Natural killer cell (primary cell): ENCODE measurements at regions not wholly inside any gene's neighbourhood (a gene's known extent, or its start where the extent isn't known, plus 50 kb on each side); places are given as distances from the start of the nearest gene placed in this dataset.

ENCODE experiments used
- ATAC-seq, 3 donors: fragments of 150-1000 bp in 2 of 3; fragments of 200-7000 bp in 1 of 3; cut with Tn5 transposase; 1 replicate in 1 of 3; 2 replicates in 2 of 3; pipeline ENCODE4 v1.10.0; 2021; ENCODE audit warnings: mild to moderate bottlenecking in 2 of 3, moderate library complexity in 2 of 3
- DNase-seq, 2 donors: peaks; one replicate each; pipeline versions ENCODE4 v3.0.0 to v3.0.0-alpha.2; 2013 to 2021; ENCODE audit warnings: mixed read lengths in 1 of 2
- H3K27ac ChIP-seq: one replicate; pipeline ENCODE4 v1.5.1; 2013; ENCODE audit warnings: mild to moderate bottlenecking, low read length
- H3K27me3 ChIP-seq: one replicate; pipeline ENCODE4 v1.6.1; 2013; ENCODE audit warnings: low read length; ENCODE audit not compliant: control insufficient read depth, insufficient read depth
- H3K36me3 ChIP-seq: one replicate; pipeline ENCODE4 v1.6.1; 2013; ENCODE audit warnings: low read length; ENCODE audit not compliant: control insufficient read depth, insufficient read depth
- H3K4me1 ChIP-seq: one replicate; pipeline ENCODE4 v1.6.1; 2013; ENCODE audit warnings: low read length; ENCODE audit not compliant: control insufficient read depth, insufficient read depth
- H3K4me3 ChIP-seq: one replicate; pipeline ENCODE4 v1.5.1; 2013; ENCODE audit warnings: low read length
- H3K9me3 ChIP-seq: one replicate; pipeline ENCODE4 v1.6.1; 2013; ENCODE audit warnings: low read length; ENCODE audit not compliant: control insufficient read depth, insufficient read depth
- H3K27ac Mint-ChIP-seq, 2 donors: one replicate each; pipeline ENCODE4 v1.8.0; 2022; ENCODE audit warnings: mild to moderate bottlenecking in 2 of 2, mixed read lengths in 2 of 2, moderate library complexity in 1 of 2
- H3K27me3 Mint-ChIP-seq, 2 donors: one replicate each; pipeline ENCODE4 v1.8.0; 2022; ENCODE audit warnings: low read depth in 2 of 2, mixed read lengths in 2 of 2
- H3K36me3 Mint-ChIP-seq: one replicate; pipeline ENCODE4 v1.8.0; 2022; ENCODE audit warnings: mixed read lengths
- H3K4me1 Mint-ChIP-seq, 2 donors: one replicate each; pipeline ENCODE4 v1.8.0; 2022; ENCODE audit warnings: mixed read lengths in 2 of 2
- H3K4me3 Mint-ChIP-seq: one replicate; pipeline ENCODE4 v1.8.0; 2022; ENCODE audit warnings: mild to moderate bottlenecking, moderate library complexity, mixed read lengths
- H3K9me3 Mint-ChIP-seq, 2 donors: one replicate each; pipeline ENCODE4 v1.8.0; 2022; ENCODE audit warnings: mixed read lengths in 2 of 2
- CTCF ChIP-seq: fragments of 200-600 bp; IDR thresholded peaks from one replicate; pipeline ENCODE4 v1.8.0; 2022; ENCODE audit warnings: antibody characterized with exemption
- WGBS: methylation state at CpG from one replicate; pipeline ENCODE4 v1.1.7; 2013; ENCODE audit warnings: missing lambda C conversion rate; ENCODE audit not compliant: insufficient coverage; 5-methylcytosine and 5-hydroxymethylcytosine counted together
- intact Hi-C: fragments of 100-400 bp; cut with micrococcal nuclease; formaldehyde crosslinking; loops from one replicate; pipeline ENCODE4 v1.14.2; 2022

DNA sequence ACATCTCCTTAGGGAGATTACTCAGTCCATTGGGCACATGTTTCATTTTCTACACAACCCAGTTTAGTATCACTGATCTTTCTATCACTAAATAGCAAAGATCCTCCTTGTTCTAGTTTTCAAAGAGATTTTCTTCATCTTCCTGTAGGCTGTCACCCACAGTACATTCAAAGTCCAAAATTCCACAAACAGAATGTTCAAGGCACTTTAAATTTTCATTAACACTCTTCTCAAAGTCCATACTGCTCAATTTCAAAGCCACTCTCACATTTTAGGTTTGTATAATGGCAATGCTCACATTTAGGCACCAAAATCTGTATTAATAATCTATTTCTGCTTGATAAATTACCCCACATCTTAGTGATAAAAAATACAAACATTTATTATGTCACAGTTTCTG is 152.8 kb downstream of the FSIP2 start:
- Histone ChIP-seq H3K36me3 (no peaks in the 10 kb centered on the region), H3K4me1 (no peaks in the 10 kb centered on the region), H3K9me3 (no peaks in the 10 kb centered on the region), H3K4me3 (no peak overlapping the region), H3K27ac (no peak overlapping the region), H3K27me3 (no peaks in the 10 kb centered on the region)
- H3K4me3 Mint-ChIP-seq = no peak overlapping the region
- no peak overlapping the region for H3K27ac Mint-ChIP-seq
- peaks cover 3 to 7% of the 10 kb centered on the region in 2 donors for H3K9me3 Mint-ChIP-seq
- TF ChIP-seq CTCF = no peak
- H3K27me3 Mint-ChIP-seq = no peaks in the 10 kb centered on the region
- intact Hi-C loops = no loop called here
- ATAC-seq = no peak
- no peaks in the 10 kb centered on the region for H3K4me1 Mint-ChIP-seq
- DNase-seq = no peak
- H3K36me3 Mint-ChIP-seq = no peaks in the 10 kb centered on the region

DNA sequence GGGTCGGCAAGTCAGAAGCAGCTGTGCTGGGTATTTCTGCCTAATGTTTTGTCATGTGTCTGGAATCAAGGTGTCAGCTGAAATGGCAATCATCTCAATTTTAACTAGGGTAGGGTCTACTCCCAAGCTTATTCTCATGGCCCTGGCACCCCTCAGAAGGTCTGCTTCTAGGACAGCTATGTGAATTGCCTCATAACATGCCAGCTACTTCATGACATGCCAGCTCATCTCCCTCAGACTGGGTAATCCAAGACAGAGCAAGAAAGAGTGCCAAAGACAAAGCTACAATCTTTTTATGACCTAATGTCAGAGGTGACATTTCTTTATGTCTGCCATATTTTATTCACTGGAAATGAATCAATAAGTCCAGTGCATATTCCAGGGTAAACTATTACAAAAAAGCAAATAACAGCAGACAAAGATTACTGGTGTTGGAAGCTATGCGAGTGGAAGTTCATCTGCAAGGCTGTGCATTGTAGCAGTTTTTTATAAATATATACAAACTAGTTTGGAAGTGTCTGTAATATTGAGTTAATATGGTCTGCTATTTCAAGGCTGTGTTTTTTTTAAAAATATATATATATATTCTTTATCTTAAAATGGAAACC is 153.3 kb downstream of the FSIP2 start:
- whole genome bisulfite sequencing = 90% methylated on average over 2 of the region's 2 CpGs
- H3K4me3 ChIP-seq = no peak overlapping the region
- no peaks in the 10 kb centered on the region for H3K36me3 Mint-ChIP-seq
- H3K4me1 ChIP-seq = no peaks in the 10 kb centered on the region
- no peak overlapping the region for H3K4me3 Mint-ChIP-seq
- no peak for ATAC-seq
- H3K27ac Mint-ChIP-seq = no peak overlapping the region
- DNase-seq = no peak
- TF ChIP-seq CTCF = no peak
- H3K27ac ChIP-seq = no peak overlapping the region
- H3K27me3 Mint-ChIP-seq = no peaks in the 10 kb centered on the region
- intact Hi-C loops = no loop called here
- H3K4me1 Mint-ChIP-seq = no peaks in the 10 kb centered on the region
- no peaks in the 10 kb centered on the region for H3K9me3 ChIP-seq
- no peaks in the 10 kb centered on the region for H3K27me3 ChIP-seq
- no peaks in the 10 kb centered on the region for H3K36me3 ChIP-seq
- H3K9me3 Mint-ChIP-seq = peaks cover 4 to 9% of the 10 kb centered on the region in 2 donors

GRCh38 chr2:185892484-185892883 is 153.9 kb downstream of the FSIP2 start:
- Histone ChIP-seq H3K4me1 (no peaks in the 10 kb centered on the region), H3K9me3 (no peaks in the 10 kb centered on the region), H3K36me3 (no peaks in the 10 kb centered on the region), H3K27me3 (no peaks in the 10 kb centered on the region), H3K27ac (no peak overlapping the region), H3K4me3 (no peak overlapping the region)
- Mint-ChIP-seq H3K4me3 (no peak overlapping the region), H3K27ac (no peak overlapping the region), H3K4me1 (no peaks in the 10 kb centered on the region), H3K27me3 (no peaks in the 10 kb centered on the region), H3K36me3 (no peaks in the 10 kb centered on the region), H3K9me3 (peaks cover 4 to 7% of the 10 kb centered on the region in 2 donors)
- intact Hi-C loops = no loop called here
- DNase-seq (no peak), ATAC-seq (no peak)
- WGBS = 60% methylated on average over 1 of the region's 1 CpG
- TF ChIP-seq CTCF = no peak

GRCh38 chr2:185894223-185894622 is 155.6 kb downstream of the FSIP2 start:
- H3K4me1 Mint-ChIP-seq = no peaks in the 10 kb centered on the region

More at GRCh38 chr2:185894223-185894622, 155.6 kb downstream of the FSIP2 start:
- ATAC-seq = no peak
- no peaks in the 10 kb centered on the region for H3K4me1 ChIP-seq
- no peak overlapping the region for H3K4me3 ChIP-seq
- H3K9me3 ChIP-seq = no peaks in the 10 kb centered on the region
- H3K27ac Mint-ChIP-seq = no peak overlapping the region
- no peaks in the 10 kb centered on the region for H3K36me3 ChIP-seq
- no CpG with 5 or more reads among the region's 2 CpGs for WGBS
- no peak for TF ChIP-seq CTCF
- no peak for DNase-seq
- H3K27me3 Mint-ChIP-seq = no peaks in the 10 kb centered on the region
- no peaks in the 10 kb centered on the region for H3K27me3 ChIP-seq
- H3K36me3 Mint-ChIP-seq = no peaks in the 10 kb centered on the region
- no peak overlapping the region for H3K4me3 Mint-ChIP-seq
- intact Hi-C loops = no loop called here
- no peak overlapping the region for H3K27ac ChIP-seq
- peaks cover 7 to 8% of the 10 kb centered on the region in 2 donors for H3K9me3 Mint-ChIP-seq
